Posterior cingulate gyrus (tissue), 11 donors: ENCODE measurements at regions not wholly inside any gene's neighbourhood (a gene's known extent, or its start where the extent isn't known, plus 50 kb on each side); places are given as distances from the start of the nearest gene placed in this dataset.
"Not testable (repeated sequence)": the region's sequence is repeated elsewhere in the genome, so short reads cannot be mapped to it uniquely, and the experiment has no call there.

Experiments used
- DNase-seq, 10 donors: peaks; one replicate each; pipeline versions ENCODE4 v3.0.0 to v3.0.0-alpha.2; 2020 to 2021; ENCODE audit warnings: mixed read lengths in 3 of 10
- intact Hi-C: fragments of 100-400 bp; cut with DNase I; formaldehyde crosslinking; loops from one replicate; pipeline ENCODE4 v1.15.1; 2023

DNA sequence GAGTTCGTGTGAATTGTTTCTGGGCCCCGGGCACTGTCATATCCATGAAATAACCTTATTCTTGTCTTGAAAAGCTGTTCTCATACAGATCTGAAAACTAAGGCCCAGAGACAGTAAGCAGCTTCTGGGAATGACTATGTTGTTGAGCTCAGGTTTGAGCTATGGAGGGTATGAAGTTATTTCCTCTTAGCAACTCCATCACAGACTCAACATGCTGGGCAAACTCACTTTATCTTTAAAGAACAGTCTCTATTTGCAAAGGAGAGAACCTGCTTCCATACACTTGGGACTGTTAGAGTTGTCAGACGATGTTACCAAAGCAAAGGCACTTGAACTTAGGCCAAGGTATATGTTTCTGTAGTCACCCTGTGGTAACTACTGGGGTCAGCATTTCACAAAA lies 90.0 kb downstream of the GPR88 start:
- DNase-seq = no peak
- intact Hi-C loops = no loop called here

GRCh38 chr1:100628631-100629081 lies 90.7 kb downstream of the GPR88 start:
- intact Hi-C loops = no loop called here

DNA sequence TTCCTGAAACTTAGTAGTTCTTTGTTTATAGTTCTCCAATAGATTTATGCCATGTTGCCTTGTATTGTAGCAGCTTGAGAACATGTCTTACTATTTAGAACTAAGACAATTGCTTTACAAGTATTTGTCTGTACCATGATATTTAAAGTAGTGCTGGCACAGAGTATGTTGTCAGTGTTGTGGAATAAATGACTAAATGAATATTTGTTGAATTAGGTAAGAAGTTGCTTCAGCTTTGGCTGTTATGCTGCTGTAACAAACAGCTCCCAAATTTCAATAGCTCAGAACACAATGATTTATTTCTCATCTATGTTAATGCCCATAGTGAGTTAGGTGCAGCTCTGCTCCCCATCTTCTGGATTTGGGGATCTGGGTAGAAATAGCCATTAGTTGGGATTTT lies 90.2 kb upstream of the VCAM1 start:
- intact Hi-C loops = no loop called here

More at GRCh38 chr1:100628631-100629081, 90.7 kb downstream of the GPR88 start:
- no peak for DNase-seq

DNA sequence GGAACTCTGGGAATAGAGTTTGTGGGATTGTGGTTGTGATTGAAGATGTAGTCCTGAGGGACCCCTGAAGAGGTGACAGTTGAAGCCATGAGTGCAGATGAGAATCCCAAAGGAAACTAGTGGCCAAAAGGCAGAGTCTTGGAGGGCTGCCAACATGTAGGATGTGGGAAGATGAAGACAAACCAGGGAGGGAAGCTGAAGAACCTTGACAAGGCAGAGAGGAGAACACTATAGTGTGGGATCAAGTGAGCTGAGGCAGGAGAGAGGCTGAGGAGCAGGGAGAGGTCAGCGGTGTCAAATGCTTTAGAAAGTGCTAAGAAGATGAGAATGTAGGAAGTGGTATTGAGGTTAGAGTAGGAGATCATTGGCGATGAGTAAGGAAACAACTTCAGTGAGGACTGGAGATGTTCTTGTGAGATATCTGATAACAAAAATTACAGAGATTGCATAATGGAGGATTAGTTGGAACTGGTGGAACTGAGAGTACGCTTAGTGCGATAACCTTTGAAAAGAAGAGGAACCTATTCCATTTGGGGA lies 88.5 kb upstream of the VCAM1 start:
- intact Hi-C loops = no loop called here
- no peak for DNase-seq

More for the DNA sequence above, 90.2 kb upstream of the VCAM1 start:
- no peak for DNase-seq

DNA sequence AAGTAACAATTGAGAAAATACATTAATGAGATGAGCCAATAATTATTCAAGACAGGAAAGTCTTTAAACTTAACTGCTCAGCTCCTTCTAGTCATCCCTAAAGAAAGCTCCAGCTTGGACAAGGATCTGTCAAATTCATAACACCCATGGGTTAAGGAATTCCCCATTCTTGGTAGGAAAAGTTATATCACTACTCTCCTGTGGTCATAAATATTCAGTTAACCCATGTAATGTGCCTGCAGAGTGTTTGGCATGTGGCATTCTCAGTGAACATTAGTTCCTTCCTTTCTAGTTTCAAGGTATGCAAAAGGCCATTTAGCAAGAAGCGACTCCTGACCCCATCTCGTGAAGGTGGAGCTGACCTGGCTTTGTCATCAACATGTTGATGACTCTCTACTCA lies 76.7 kb upstream of the VCAM1 start:
- intact Hi-C loops = no loop called here
- no peak for DNase-seq

DNA sequence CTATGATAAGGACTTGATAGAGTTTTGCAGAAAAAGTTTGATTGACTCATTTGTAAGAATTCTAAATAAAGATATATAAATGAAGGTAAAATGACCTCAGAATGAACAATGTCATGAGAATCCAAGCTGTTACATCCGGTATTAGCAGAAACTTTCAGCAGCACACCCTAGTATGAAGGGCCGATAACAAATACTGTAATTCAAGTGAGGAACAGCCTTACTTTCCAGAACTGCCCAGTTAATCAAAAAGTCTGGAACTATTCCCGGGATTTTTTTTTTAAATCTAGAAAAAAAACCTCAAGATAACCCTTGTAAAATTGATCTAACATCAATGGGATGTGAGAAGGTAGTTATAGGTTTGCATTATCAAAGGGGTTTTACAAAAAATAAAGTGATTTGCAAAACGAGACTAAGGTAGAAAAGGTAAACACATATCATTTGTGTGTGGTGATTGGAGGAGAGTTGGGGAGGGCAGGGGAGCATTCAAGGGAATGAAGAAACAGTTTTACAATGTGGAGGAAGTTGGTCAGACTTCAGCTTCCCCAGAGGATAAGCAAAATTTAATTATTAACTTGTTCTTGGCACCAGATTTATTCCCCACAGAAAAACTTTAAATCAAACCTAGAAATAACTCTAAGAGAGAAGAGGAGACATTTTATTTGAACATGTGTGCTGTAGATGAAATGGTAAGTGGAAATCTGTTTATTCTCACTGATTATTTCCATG lies 75.9 kb upstream of the VCAM1 start:
- intact Hi-C loops = no loop called here
- DNase-seq = no peak

DNA sequence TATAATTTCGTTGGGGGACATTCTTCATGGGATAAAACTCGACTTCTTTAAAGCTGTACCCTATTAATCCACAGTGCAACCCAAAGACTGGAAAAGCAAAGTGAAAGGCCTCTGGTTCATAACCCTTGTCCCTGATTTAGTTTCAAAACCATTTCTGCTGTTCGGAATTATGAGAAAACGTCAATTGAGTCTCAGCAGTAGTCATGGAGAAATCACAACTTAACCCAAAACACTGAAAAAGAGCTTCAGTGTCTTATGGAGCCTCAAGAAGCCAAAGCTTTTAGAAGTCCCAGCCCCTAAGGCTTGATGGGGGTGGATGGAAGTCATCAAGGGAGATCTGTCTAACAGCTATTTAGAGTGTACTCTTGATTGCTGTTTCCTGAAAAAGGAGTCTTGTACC lies 73.5 kb upstream of the VCAM1 start:
- no peak for DNase-seq
- intact Hi-C loops = no loop called here

GRCh38 chr1:100649146-100649545 lies 70.4 kb upstream of the VCAM1 start:
- DNase-seq = no peak
- intact Hi-C loops = no loop called here

GRCh38 chr1:100657876-100658715 lies 61.4 kb upstream of the VCAM1 start:
- no peak for DNase-seq
- intact Hi-C loops = no loop called here

DNA sequence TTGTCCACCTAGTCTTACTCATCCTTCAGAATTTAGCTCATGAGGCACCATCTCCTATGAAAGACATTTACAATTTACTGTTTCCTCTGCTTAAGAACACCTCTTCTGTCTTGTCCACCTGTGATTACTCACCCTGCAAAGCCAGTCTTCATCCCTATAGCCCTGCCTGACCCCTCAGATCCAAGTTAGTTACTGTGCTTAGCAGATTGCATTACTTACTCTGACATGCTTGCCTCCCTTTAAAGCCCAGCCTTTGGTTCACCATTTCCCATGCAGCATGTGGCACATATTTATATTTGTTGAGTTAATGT lies 60.9 kb upstream of the VCAM1 start:
- intact Hi-C loops = no loop called here
- no peak for DNase-seq

- intact Hi-C loops = no loop called here
- no peak for DNase-seq
Measured at GRCh38 chr1:100661176-100661575, 58.4 kb upstream of the VCAM1 start.

- DNase-seq = peak in 1 of 10 donors; percentile 35
- intact Hi-C loops = not testable (repeated sequence)
Measured at GRCh38 chr1:100668494-100668893, 51.0 kb upstream of the VCAM1 start.
